ENCODE measurements at regions not wholly inside any gene's neighbourhood (a gene's known extent, or its start where the extent isn't known, plus 50 kb on each side); places are given as distances from the start of the nearest gene placed in this dataset.

GRCh38 chr7:46357851-46358250 lies 436.8 kb upstream of the IGFBP3 start:
- TF ChIP-seq POLR2A (IDR thresholded peaks at IDR 0.05) (no peak), CTCF (IDR thresholded peaks at IDR 0.05) (no peak)
